Erythroblast (primary cell): ENCODE measurements at regions not wholly inside any gene's neighbourhood (a gene's known extent, or its start where the extent isn't known, plus 50 kb on each side); places are given as distances from the start of the nearest gene placed in this dataset.

Experiments used
- GATA1 ChIP-seq: IDR thresholded peaks from 2 replicates; pipeline ENCODE4 v1.6.1; 2011; ENCODE audit warnings: low read depth, mild to moderate bottlenecking, control low read depth, low read length, moderate library complexity
- POLR2A ChIP-seq: IDR thresholded peaks from 2 replicates; pipeline ENCODE4 v1.6.1; 2011; ENCODE audit warnings: mild to moderate bottlenecking, low read length

DNA sequence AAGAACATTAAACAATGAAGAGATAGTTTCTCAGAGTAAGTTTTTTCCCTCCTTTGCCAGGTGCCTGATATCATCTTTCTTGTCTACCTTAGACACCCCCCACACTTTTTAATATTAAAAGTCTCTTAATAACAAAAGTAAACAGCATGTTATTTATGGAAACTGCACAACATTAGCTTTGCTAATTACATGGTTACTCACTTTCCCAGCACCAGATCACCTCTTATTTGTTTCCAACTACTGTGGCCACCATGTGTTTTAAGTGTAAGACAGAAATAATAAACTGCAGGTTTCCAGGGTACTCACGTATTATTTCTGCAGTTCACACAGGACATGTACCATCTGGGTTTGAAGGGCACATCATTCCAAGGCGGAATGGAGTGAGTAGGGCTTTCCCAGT, 125.0 kb downstream of the TRMT11 start:
- no peak for TF ChIP-seq POLR2A
- TF ChIP-seq GATA1 = no peak
